HL-60/S4 treated with retinoic acid at 250 ng/mL for 4 days and 3 days (cell line): ENCODE measurements at regions not wholly inside any gene's neighbourhood (a gene's known extent, or its start where the extent isn't known, plus 50 kb on each side); places are given as distances from the start of the nearest gene placed in this dataset.
"Not testable (repeated sequence)": the region's sequence is repeated elsewhere in the genome, so short reads cannot be mapped to it uniquely, and the experiment has no call there.

ENCODE experiments used
- in situ Hi-C: fragments of 300-500 bp; cut with MboI; formaldehyde crosslinking; loops from 2 replicates; pipeline ENCODE4 v1.7.0; 2022; ENCODE audit warnings: low sequenced_read_pairs

GRCh38 chr6:27827477-27827876 lies 84.7 kb downstream of the OR2B2 start:
- in situ Hi-C loops: not testable (repeated sequence)

GRCh38 chr6:27826612-27826985 lies 85.6 kb downstream of the OR2B2 start:
- in situ Hi-C loops: not testable (repeated sequence)

GRCh38 chr6:27825848-27826611 lies 86.2 kb downstream of the OR2B2 start:
- in situ Hi-C loops: not testable (repeated sequence)

- in situ Hi-C loops: no loop called here
These were observed 87.0 kb downstream of the OR2B2 start for GRCh38 chr6:27825025-27825793.

GRCh38 chr6:27824211-27825024 lies 87.8 kb downstream of the OR2B2 start:
- in situ Hi-C loops: not testable (repeated sequence)

GRCh38 chr6:27823714-27824210 lies 88.4 kb downstream of the OR2B2 start:
- in situ Hi-C loops: not testable (repeated sequence)

- in situ Hi-C loops: no loop called here
These were observed 95.3 kb downstream of the OR2B2 start for GRCh38 chr6:27816906-27817305.

GRCh38 chr6:27814665-27815424 lies 97.4 kb downstream of the OR2B2 start:
- in situ Hi-C loops: no loop called here

- in situ Hi-C loops: not testable (repeated sequence)
These were observed 97.9 kb downstream of the OR2B2 start for GRCh38 chr6:27814415-27814664.

GRCh38 chr6:27812805-27813492 lies 99.2 kb downstream of the OR2B2 start:
- in situ Hi-C loops: no loop called here

- in situ Hi-C loops: no loop called here
These were observed 100.0 kb downstream of the OR2B2 start for GRCh38 chr6:27812078-27812804.

- in situ Hi-C loops: no loop called here
These were observed 100.8 kb downstream of the OR2B2 start for GRCh38 chr6:27811451-27811772.

- in situ Hi-C loops: no loop called here
These were observed 101.3 kb downstream of the OR2B2 start for GRCh38 chr6:27810768-27811450.

- in situ Hi-C loops: no loop called here
These were observed 102.0 kb downstream of the OR2B2 start for GRCh38 chr6:27809939-27810767.

- in situ Hi-C loops: no loop called here
These were observed 102.9 kb downstream of the OR2B2 start for GRCh38 chr6:27809067-27809938.

- in situ Hi-C loops: not testable (repeated sequence)
These were observed 103.7 kb downstream of the OR2B2 start for GRCh38 chr6:27808242-27809066.
